SK-N-SH treated with all-trans-retinoic acid at 6 μM for 48 hours (cell line): ENCODE measurements at regions not wholly inside any gene's neighbourhood (a gene's known extent, or its start where the extent isn't known, plus 50 kb on each side); places are given as distances from the start of the nearest gene placed in this dataset.

ENCODE experiments used
- ATAC-seq: fragments of 200-7000 bp; cut with Tn5 transposase; 3 replicates; pipeline ENCODE4 v1.9.1; 2020; ENCODE audit warnings: mild to moderate bottlenecking, moderate library complexity
- ARNTL ChIP-seq: fragments of 450-650 bp; formaldehyde crosslinking; IDR thresholded peaks from 2 replicates; pipeline ENCODE4 v1.5.0; 2020; ENCODE audit warnings: low read depth, mild to moderate bottlenecking, moderate library complexity, borderline replicate concordance
- BACH2 ChIP-seq: fragments of 250-450 bp; sonication (Bioruptor Pico); IDR thresholded peaks from 2 replicates; pipeline ENCODE4 v1.9.0; 2021; ENCODE audit warnings: mild to moderate bottlenecking, borderline replicate concordance
- CREB5 ChIP-seq: fragments of 250-450 bp; sonication (Bioruptor Pico); IDR thresholded peaks from 2 replicates; pipeline ENCODE4 v1.5.1; 2020; ENCODE audit warnings: low read depth, mild to moderate bottlenecking, moderate library complexity
- CSRNP3 ChIP-seq: fragments of 250-450 bp; sonication (Bioruptor Pico); IDR thresholded peaks from 2 replicates; pipeline ENCODE4 v1.5.1; 2021; ENCODE audit warnings: mild to moderate bottlenecking, moderate library complexity
- ESRRG ChIP-seq: fragments of 250-450 bp; sonication (Bioruptor Pico); IDR thresholded peaks from 2 replicates; pipeline ENCODE4 v1.6.1; 2021; ENCODE audit warnings: mild to moderate bottlenecking
- GLIS3 ChIP-seq: fragments of 250-450 bp; sonication (Bioruptor Pico); IDR thresholded peaks from 2 replicates; pipeline ENCODE4 v1.5.0; 2020; ENCODE audit warnings: mild to moderate bottlenecking, moderate library complexity
- ISL1 ChIP-seq: fragments of 250-450 bp; sonication (Bioruptor Pico); IDR thresholded peaks from 2 replicates; pipeline ENCODE4 v2.1.2; 2022; ENCODE audit warnings: mild to moderate bottlenecking, moderate library complexity
- POU6F1 ChIP-seq: fragments of 250-450 bp; sonication (Bioruptor Pico); IDR thresholded peaks from 2 replicates; pipeline ENCODE4 v1.8.0; 2021; ENCODE audit warnings: low read depth, mild to moderate bottlenecking, moderate library complexity, borderline replicate concordance
- PPARA ChIP-seq: fragments of 250-450 bp; sonication (Bioruptor Pico); IDR thresholded peaks from 2 replicates; pipeline ENCODE4 v1.5.0; 2020; ENCODE audit warnings: mild to moderate bottlenecking, borderline replicate concordance
- RARB ChIP-seq: fragments of 250-450 bp; sonication (Bioruptor Pico); IDR thresholded peaks from 2 replicates; pipeline ENCODE4 v1.8.0; 2021; ENCODE audit warnings: mild to moderate bottlenecking, moderate library complexity
- SNAI2 ChIP-seq: fragments of 250-450 bp; sonication (Bioruptor Pico); IDR thresholded peaks from 2 replicates; pipeline ENCODE4 v1.5.0; 2020; ENCODE audit warnings: mild to moderate bottlenecking, moderate library complexity
- TCF4 ChIP-seq: fragments of 250-450 bp; sonication (Bioruptor Pico); IDR thresholded peaks from 2 replicates; pipeline ENCODE4 v1.8.0; 2021; ENCODE audit warnings: mild to moderate bottlenecking, moderate library complexity, borderline replicate concordance
- TOX ChIP-seq: fragments of 250-450 bp; sonication (Bioruptor Pico); IDR thresholded peaks from 2 replicates; pipeline ENCODE4 v1.8.0; 2021; ENCODE audit warnings: mild to moderate bottlenecking, moderate library complexity, borderline replicate concordance
- TSHZ2 ChIP-seq: fragments of 250-450 bp; sonication (Bioruptor Pico); IDR thresholded peaks from 2 replicates; pipeline ENCODE4 v1.5.0; 2020; ENCODE audit warnings: mild to moderate bottlenecking, moderate library complexity
- ZFP3 ChIP-seq: fragments of 250-450 bp; sonication (Bioruptor Pico); IDR thresholded peaks from 2 replicates; pipeline ENCODE4 v1.5.0; 2020; ENCODE audit warnings: mild to moderate bottlenecking, moderate library complexity
- ZFP30 ChIP-seq: fragments of 450-650 bp; formaldehyde crosslinking; IDR thresholded peaks from 2 replicates; pipeline ENCODE4 v1.5.0; 2022; ENCODE audit warnings: mild to moderate bottlenecking, moderate library complexity
- ZNF565 ChIP-seq: fragments of 450-650 bp; formaldehyde crosslinking; conservative IDR thresholded peaks from 2 replicates; pipeline ENCODE4 v1.5.0; 2020; ENCODE audit warnings: low read depth, mild to moderate bottlenecking, moderate library complexity
- ZNF70 ChIP-seq: fragments of 450-650 bp; formaldehyde crosslinking; IDR thresholded peaks from 2 replicates; pipeline ENCODE4 v1.5.0; 2020; ENCODE audit warnings: mild to moderate bottlenecking, moderate library complexity
- ZNF8 ChIP-seq: fragments of 450-650 bp; formaldehyde crosslinking; IDR thresholded peaks from 2 replicates; pipeline ENCODE4 v1.5.0; 2020; ENCODE audit warnings: mild to moderate bottlenecking, moderate library complexity

GRCh38 chr7:63112764-63113712 is 885.6 kb upstream of the ZNF722 start:
- no peak for ATAC-seq
- TF ChIP-seq ZFP3 (CRISPR knock-in tag) (no peak), ZNF8 (CRISPR knock-in tag) (no peak), ISL1 (CRISPR knock-in tag) (no peak), ESRRG (CRISPR knock-in tag) (no peak), POU6F1 (CRISPR knock-in tag) (no peak)

GRCh38 chr7:63113713-63114285 is 884.9 kb upstream of the ZNF722 start:
- TF ChIP-seq RARB, result no peak
- no peak for TF ChIP-seq ISL1 (CRISPR knock-in tag)
- TF ChIP-seq PPARA (CRISPR knock-in tag), result no peak
- TF ChIP-seq ZNF565 (CRISPR knock-in tag), result no peak
- TF ChIP-seq CREB5 (CRISPR knock-in tag), result no peak
- no peak for TF ChIP-seq SNAI2 (CRISPR knock-in tag)
- TF ChIP-seq ESRRG (CRISPR knock-in tag), result no peak
- TF ChIP-seq TSHZ2 (CRISPR knock-in tag), result no peak
- TF ChIP-seq TOX (CRISPR knock-in tag), result no peak
- TF ChIP-seq, all 23 proteins: peak for 0

GRCh38 chr7:63114371-63114985 is 884.2 kb upstream of the ZNF722 start:
- TF ChIP-seq ZFP3 (CRISPR knock-in tag) (no peak), CREB5 (CRISPR knock-in tag) (no peak), CSRNP3 (no peak), GLIS3 (no peak), POU6F1 (CRISPR knock-in tag) (no peak), TOX (CRISPR knock-in tag) (no peak), ESRRG (CRISPR knock-in tag) (no peak), SNAI2 (CRISPR knock-in tag) (no peak), ZNF70 (no peak), BACH2 (CRISPR knock-in tag) (no peak), TCF4 (CRISPR knock-in tag) (no peak), ARNTL (CRISPR knock-in tag) (no peak), ZNF565 (CRISPR knock-in tag) (no peak), ISL1 (CRISPR knock-in tag) (no peak), ZFP30 (CRISPR knock-in tag) (no peak), TSHZ2 (CRISPR knock-in tag) (no peak)
- TF ChIP-seq, all 23 proteins: peak for 0
- no peak for ATAC-seq

More at GRCh38 chr7:63113713-63114285, 884.9 kb upstream of the ZNF722 start:
- no peak for ATAC-seq
